ENCODE measurements at regions not wholly inside any gene's neighbourhood (a gene's known extent, or its start where the extent isn't known, plus 50 kb on each side); places are given as distances from the start of the nearest gene placed in this dataset.
"Not testable (repeated sequence)": the region's sequence is repeated elsewhere in the genome, so short reads cannot be mapped to it uniquely, and the experiment has no call there.

GRCh38 chr11:134846328-134847082 lies 434.5 kb upstream of the B3GAT1 start:
- no peak for DNase-seq (ENCODE audit: low read depth, low spot score)

- DNase-seq (ENCODE audit: low read depth, low spot score) = no peak
Measured at GRCh38 chr11:134845474-134846327, 433.7 kb upstream of the B3GAT1 start.

- no peak for DNase-seq (ENCODE audit: low read depth, low spot score)
Measured at GRCh38 chr11:134844838-134845237, 432.8 kb upstream of the B3GAT1 start.

GRCh38 chr11:134843735-134844134 lies 431.7 kb upstream of the B3GAT1 start:
- DNase-seq (ENCODE audit: low read depth, low spot score) = no peak

GRCh38 chr11:134843020-134843419 lies 431.0 kb upstream of the B3GAT1 start:
- DNase-seq (ENCODE audit: low read depth, low spot score) = no peak

GRCh38 chr11:134841972-134842371 lies 429.9 kb upstream of the B3GAT1 start:
- no peak for DNase-seq (ENCODE audit: low read depth, low spot score)

GRCh38 chr11:134841411-134841810 lies 429.4 kb upstream of the B3GAT1 start:
- no peak for DNase-seq (ENCODE audit: low read depth, low spot score)

- no peak for DNase-seq (ENCODE audit: low read depth, low spot score)
Measured at GRCh38 chr11:134840945-134841344, 428.9 kb upstream of the B3GAT1 start.

- not testable (repeated sequence) for DNase-seq (ENCODE audit: low read depth, low spot score)
Measured at GRCh38 chr11:134840165-134840564, 428.1 kb upstream of the B3GAT1 start.

GRCh38 chr11:134838708-134839107 lies 426.7 kb upstream of the B3GAT1 start:
- no peak for DNase-seq (ENCODE audit: low read depth, low spot score)

- no peak for DNase-seq (ENCODE audit: low read depth, low spot score)
Measured at GRCh38 chr11:134837887-134838232, 425.8 kb upstream of the B3GAT1 start.

GRCh38 chr11:134837166-134837886 lies 425.3 kb upstream of the B3GAT1 start:
- no peak for DNase-seq (ENCODE audit: low read depth, low spot score)

GRCh38 chr11:134836561-134836960 lies 424.5 kb upstream of the B3GAT1 start:
- no peak for DNase-seq (ENCODE audit: low read depth, low spot score)

GRCh38 chr11:134835561-134835960 lies 423.5 kb upstream of the B3GAT1 start:
- DNase-seq (ENCODE audit: low read depth, low spot score) = no peak

GRCh38 chr11:134830312-134830711 lies 418.3 kb upstream of the B3GAT1 start:
- DNase-seq (ENCODE audit: low read depth, low spot score) = no peak

GRCh38 chr11:134823970-134824369 lies 411.9 kb upstream of the B3GAT1 start:
- DNase-seq (ENCODE audit: low read depth, low spot score) = no peak

- no peak for DNase-seq (ENCODE audit: low read depth, low spot score)
Measured at GRCh38 chr11:134822897-134823296, 410.9 kb upstream of the B3GAT1 start.

GRCh38 chr11:134821422-134821821 lies 409.4 kb upstream of the B3GAT1 start:
- DNase-seq (ENCODE audit: low read depth, low spot score) = no peak

- no peak for DNase-seq (ENCODE audit: low read depth, low spot score)
Measured at GRCh38 chr11:134819041-134819440, 407.0 kb upstream of the B3GAT1 start.

- DNase-seq (ENCODE audit: low read depth, low spot score) = no peak
Measured at GRCh38 chr11:134818516-134818915, 406.5 kb upstream of the B3GAT1 start.

GRCh38 chr11:134815404-134815803 lies 403.4 kb upstream of the B3GAT1 start:
- no peak for DNase-seq (ENCODE audit: low read depth, low spot score)

- DNase-seq (ENCODE audit: low read depth, low spot score) = no peak
Measured at GRCh38 chr11:134807997-134808396, 396.0 kb upstream of the B3GAT1 start.

Measured in astrocyte of the hippocampus (primary cell).